ENCODE measurements at regions not wholly inside any gene's neighbourhood (a gene's known extent, or its start where the extent isn't known, plus 50 kb on each side); places are given as distances from the start of the nearest gene placed in this dataset.
"Not testable (repeated sequence)": the region's sequence is repeated elsewhere in the genome, so short reads cannot be mapped to it uniquely, and the experiment has no call there.

GRCh38 chr5:160479220-160479619, 57.6 kb downstream of the PTTG1 start:
- DNase-seq (ENCODE audit: low spot score): no peak

DNA sequence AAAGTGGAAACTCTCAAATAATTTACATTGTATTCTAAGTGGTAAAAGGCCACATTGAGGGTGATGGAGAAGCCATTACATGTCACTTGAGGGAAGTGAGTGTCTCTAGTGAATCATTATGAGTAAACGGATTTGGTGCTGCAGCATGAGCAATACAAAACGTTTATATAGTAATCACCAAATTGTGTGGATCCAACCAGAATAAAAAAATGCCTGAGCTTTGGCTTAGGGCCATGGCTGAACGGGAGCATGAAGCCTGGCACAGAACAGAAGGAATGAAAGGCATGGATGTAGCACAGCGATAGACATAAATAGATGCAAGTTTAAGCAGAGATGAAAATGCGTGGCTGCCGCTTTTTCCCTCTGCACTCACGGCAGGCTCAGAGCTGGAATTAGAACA, 58.3 kb downstream of the PTTG1 start:
- DNase-seq (ENCODE audit: low spot score): no peak

DNA sequence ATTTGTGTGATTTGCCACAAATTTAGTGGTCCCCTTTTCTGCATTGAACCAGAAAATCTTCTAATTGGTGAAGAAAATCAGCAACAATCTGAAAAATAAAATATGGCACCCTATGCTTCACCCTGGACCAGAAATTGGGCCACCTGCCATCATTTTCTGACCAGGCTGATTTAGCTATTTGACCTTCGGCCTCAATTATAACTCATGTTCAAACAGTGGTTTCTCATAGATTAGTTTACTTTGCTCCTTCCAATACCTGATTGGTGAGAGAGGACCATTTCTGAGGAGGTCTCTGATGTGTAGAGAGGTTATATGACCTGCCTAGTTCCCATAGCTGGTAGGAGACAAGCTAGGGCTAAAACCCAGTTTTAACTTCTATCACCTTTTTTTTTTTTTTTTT, 59.0 kb downstream of the PTTG1 start:
- no peak for DNase-seq (ENCODE audit: low spot score)

DNA sequence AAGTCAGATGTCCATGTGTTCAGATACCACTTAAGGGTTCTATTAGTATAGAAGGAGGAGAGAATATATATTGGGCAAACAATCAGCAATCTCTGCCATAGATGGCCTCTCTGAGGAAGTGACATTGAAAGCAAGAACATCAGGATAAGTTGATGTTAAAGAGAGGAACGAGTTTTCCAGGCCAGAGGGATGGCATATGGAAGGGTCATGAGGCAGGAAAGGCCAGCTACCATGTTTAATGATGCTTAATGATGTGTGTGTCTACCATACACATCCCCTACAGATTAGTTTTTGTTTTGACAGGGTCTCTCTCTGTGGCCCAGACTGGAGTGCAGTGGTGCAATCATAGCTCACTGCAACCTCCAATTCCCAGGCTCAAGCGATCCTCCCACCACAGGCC, 63.0 kb downstream of the PTTG1 start:
- no peak for DNase-seq (ENCODE audit: low spot score)

DNA sequence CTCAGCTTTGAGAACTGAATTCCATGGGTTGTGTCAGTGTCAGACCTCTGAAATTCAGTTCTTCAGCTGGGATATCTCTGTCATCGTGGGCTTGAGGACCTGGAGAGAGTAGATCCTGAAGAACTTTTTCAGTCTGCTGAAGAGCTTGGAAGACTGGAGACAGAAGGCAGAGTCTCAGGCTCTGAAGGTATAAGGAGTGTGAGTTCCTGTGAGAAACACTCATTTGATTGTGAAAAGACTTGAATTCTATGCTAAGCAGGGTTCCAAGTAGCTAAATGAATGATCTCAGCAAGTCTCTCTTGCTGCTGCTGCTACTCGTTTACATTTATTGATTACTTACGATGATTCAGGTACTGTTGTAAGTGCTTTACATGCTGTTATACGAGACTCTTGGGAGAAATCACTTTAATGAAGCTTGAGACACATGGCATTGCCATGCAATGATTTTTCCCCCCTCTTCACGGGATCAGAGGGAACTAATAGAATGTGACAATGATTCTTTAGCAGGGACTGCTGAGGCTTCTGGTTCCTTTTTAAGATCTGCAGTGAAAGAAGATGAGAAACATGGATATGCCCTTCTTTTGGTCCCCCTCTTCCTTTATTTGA, 63.8 kb downstream of the PTTG1 start:
- DNase-seq (ENCODE audit: low spot score): no peak

- DNase-seq (ENCODE audit: low spot score): no peak
Observed at GRCh38 chr5:160486573-160486972, 64.9 kb downstream of the PTTG1 start.

GRCh38 chr5:160488394-160489325, 67.0 kb downstream of the PTTG1 start:
- no peak for DNase-seq (ENCODE audit: low spot score)

- DNase-seq (ENCODE audit: low spot score): no peak
Observed at GRCh38 chr5:160491438-160491837, 69.8 kb downstream of the PTTG1 start.

GRCh38 chr5:160492565-160492964, 70.9 kb downstream of the PTTG1 start:
- DNase-seq (ENCODE audit: low spot score): no peak

GRCh38 chr5:160493806-160494338, 72.2 kb downstream of the PTTG1 start:
- DNase-seq (ENCODE audit: low spot score): no peak

DNA sequence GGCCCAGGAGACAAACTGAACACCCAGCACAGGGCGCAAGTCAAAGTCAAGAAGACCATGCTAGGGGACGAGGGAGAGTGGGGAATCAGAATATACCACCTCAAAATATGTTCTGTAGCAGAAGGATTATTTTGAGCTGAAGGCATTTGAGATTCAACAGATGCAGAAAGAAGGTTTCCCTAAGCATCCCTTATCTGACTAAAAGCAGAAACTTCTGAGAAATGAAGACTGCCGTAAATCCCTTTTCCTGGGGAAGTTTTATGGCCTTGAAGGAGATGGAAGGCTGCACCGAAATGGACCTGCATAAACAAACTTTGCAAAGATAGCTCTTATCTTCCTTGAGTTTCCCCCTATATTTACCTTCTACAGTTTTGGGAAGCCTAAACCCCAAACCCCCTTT, 72.8 kb downstream of the PTTG1 start:
- no peak for DNase-seq (ENCODE audit: low spot score)

DNA sequence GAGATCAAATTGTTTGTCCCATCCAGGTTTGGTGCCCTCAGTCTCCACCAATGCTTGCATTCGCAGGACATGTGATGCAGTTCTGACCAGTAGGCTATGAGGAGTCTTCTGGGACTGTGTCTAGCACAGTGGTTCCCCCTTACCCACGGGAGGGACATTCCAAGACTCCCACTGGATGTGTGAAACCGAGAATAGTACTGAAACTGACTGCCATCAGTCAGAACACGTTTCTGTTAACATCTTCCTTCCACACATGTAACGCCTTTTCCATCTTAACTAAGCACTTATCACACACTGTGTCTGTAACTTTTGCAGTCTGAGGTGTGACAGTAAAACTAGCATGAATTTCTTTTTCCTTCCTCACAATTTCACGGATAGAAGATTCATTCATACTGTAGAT, 74.7 kb downstream of the PTTG1 start:
- no peak for DNase-seq (ENCODE audit: low spot score)

GRCh38 chr5:160496784-160497183, 75.1 kb downstream of the PTTG1 start:
- DNase-seq (ENCODE audit: low spot score): no peak

DNA sequence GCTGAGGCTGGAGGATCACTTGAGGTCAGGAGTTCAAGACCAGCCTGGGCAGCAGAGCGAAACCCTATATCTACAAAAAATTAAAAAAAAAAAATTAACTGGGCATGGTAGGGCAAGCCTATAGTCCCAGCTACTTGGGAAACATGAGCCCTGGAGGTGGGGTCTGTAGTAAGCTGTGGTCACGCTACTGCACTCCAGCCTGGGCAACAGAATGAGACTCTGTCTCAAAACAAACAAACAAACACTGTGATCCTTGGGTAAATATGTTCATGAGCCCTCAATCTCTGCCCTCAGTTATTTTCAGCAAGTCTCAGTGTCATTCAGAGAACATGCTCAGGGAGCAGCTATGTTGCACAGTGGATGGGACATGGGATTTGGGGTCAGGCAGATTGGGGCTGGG, 76.2 kb downstream of the PTTG1 start:
- no peak for DNase-seq (ENCODE audit: low spot score)

DNA sequence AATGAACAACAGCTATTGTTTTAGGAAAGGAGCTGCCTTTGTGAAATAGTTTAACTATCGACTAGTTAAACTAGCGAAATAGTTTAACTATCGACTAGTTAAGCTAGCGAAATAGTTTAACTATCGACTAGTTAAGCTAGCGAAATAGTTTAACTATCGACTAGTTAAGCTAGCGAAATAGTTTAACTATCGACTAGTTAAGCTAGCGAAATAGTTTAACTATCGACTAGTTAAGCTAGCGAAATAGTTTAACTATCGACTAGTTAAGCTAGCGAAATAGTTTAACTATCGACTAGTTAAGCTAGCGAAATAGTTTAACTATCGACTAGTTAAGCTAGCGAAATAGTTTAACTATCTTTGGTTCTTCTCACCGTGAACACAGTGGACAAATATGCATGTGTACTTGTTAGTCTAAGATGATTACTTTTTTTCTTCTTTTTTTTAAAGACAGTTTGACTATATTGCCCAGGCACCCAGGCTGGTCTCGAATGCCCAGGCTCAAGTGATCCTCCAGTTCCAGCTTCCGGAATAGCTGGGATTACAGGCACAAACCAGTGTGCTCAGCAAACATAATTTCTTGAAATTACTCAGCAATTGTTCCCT, 76.9 kb downstream of the PTTG1 start:
- not testable (repeated sequence) for DNase-seq (ENCODE audit: low spot score)

GRCh38 chr5:160500786-160501779, 79.4 kb downstream of the PTTG1 start:
- no peak for DNase-seq (ENCODE audit: low spot score)

DNA sequence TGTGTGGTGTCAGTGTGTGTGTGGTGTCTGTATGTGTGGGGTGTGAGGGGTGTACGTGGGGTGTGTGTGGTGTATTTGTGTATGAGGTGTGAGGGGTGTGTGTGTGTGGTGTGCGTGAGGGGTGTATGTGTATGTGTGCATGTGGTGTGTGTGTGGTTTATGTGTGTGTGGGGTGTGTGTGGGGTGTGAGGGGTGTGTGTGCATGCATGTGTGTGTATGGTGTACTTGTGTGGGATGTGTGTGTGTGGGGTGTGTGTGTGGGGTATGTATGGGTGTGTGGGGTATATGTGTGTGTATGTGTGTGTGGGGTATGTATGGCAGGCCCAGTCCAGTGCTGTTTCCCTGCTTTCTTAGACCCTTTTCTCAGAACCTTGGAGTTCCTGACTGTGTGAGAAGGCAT, 83.3 kb downstream of the PTTG1 start:
- DNase-seq (ENCODE audit: low spot score): no peak

DNA sequence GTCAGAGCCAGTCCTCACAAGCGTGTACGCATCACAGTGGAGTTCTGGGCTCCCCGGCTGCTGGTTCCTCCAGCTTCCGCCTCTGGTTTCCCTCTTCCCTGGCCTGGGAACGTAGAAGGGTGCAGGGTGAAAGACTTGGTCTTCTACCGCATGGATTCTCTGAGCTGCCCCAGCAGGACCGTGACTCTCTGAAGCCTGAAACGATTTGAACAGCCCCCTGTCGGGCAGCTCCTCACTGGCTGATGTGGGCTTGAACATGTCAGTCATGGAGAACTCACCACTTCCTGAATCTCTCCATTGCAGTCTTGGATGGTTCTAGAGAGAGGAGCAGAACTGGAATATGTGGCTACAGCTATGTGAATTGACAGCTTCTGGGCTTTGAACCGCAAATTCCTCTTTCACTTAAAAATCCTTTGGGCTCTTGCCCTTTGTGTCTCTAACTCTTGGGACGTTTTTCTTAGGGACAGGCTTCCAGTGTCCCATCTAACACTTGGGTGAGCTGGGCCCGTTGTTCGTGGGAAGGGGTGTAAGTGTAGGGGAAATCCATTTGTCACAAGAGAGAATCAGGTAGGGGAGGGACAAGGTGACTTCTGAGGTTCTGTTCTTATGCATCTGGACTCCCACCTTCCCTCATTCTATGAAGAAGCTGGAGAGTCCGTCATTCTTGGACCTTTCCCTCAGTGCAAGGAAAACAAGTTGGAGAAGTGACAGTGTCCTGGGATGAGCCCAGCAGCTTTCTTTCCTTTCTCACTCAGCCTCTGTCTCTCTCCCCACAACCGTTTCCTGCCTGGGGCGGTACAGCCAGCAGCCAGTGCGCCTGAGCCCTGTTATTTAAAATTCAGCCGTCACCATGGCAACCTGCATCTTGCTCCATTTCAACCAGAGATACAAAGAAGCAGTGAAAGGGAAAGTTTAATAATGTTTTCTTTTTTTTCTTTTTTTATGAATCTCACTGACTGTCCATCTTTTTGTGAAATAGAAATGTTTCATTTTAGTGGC, 84.7 kb downstream of the PTTG1 start:
- no peak for DNase-seq (ENCODE audit: low spot score)

DNA sequence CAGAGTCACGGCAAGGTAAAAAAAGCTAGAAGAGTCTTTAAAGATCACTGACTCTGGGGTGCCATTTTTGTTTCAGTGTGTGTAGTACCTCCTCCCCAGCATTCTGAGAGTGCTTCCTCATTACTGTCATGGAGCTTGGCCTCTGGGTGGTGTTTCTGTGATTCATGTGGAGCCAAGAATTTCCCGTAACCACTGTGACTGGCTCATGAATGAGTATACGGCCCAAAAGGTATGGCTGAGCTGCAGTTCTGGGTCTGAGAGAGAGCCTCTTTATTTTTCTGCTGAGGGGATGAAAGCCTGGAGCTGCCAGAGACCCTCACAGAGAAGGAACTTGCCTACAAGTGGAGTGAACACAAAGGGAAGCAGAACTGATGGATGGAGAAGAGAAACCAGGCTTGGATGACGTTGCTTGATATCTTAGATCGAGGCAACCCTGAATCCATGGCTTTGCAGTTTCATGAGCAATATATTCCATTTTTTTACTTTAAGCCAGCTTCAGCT, 85.6 kb downstream of the PTTG1 start:
- no peak for DNase-seq (ENCODE audit: low spot score)

DNA sequence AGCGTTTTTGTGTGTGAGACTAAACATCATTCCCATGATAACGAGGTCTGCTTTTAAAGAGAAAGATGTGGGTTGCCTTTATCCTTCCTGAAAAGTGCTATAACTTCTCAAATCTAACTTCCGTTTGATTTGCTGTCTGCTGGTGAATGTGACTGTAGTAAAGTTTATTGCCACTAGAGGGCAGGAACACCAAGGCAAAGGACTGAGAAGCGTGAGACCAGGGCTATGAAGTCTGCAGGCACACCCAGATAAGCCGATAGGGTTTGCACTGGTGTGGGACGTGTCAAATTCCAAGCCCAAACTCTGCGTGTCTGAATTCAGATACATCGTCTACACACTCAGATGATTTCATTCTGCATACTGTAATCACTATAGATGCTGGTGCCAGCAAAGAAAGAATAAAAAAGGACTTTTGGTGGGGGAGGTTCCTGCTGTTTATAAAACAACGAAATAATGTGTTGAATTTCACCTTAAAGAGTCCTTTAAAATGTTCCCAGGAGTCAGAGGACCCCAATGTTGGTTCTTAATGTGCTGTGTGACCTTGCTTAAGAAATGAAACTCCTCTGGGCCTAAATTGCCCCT, 87.2 kb downstream of the PTTG1 start:
- DNase-seq (ENCODE audit: low spot score): peak; percentile 70

All from HuH-7.5 (cell line).